BE2C (cell line): ENCODE measurements at regions not wholly inside any gene's neighbourhood (a gene's known extent, or its start where the extent isn't known, plus 50 kb on each side); places are given as distances from the start of the nearest gene placed in this dataset.

Experiments used
- DNase-seq: peaks from one replicate; pipeline ENCODE4 v3.0.0-alpha.2; 2020
- H3K27me3 ChIP-seq: fragments of 250-450 bp; sonication (Bioruptor Pico); 2 replicates; pipeline ENCODE4 v1.5.1; 2020; ENCODE audit warnings: mild to moderate bottlenecking
- H3K36me3 ChIP-seq: fragments of 250-450 bp; sonication (Bioruptor Pico); 2 replicates; pipeline ENCODE4 v1.5.1; 2020; ENCODE audit warnings: mild to moderate bottlenecking
- H3K4me1 ChIP-seq: fragments of 250-450 bp; sonication (Bioruptor Pico); 2 replicates; pipeline ENCODE4 v1.5.1; 2020
- H3K4me3 ChIP-seq: 2 replicates; pipeline ENCODE4 v1.5.1; 2011; ENCODE audit warnings: low read depth, low read length
- H3K9me3 ChIP-seq: fragments of 250-450 bp; sonication (Bioruptor Pico); 2 replicates; pipeline ENCODE4 v1.5.1; 2020
- TF ChIP-seq, protein P1 (sequence below): IDR thresholded peaks from 2 replicates; pipeline ENCODE4 v1.5.1; 2012; ENCODE audit warnings: mild to moderate bottlenecking, low read depth, low read length

DNA sequence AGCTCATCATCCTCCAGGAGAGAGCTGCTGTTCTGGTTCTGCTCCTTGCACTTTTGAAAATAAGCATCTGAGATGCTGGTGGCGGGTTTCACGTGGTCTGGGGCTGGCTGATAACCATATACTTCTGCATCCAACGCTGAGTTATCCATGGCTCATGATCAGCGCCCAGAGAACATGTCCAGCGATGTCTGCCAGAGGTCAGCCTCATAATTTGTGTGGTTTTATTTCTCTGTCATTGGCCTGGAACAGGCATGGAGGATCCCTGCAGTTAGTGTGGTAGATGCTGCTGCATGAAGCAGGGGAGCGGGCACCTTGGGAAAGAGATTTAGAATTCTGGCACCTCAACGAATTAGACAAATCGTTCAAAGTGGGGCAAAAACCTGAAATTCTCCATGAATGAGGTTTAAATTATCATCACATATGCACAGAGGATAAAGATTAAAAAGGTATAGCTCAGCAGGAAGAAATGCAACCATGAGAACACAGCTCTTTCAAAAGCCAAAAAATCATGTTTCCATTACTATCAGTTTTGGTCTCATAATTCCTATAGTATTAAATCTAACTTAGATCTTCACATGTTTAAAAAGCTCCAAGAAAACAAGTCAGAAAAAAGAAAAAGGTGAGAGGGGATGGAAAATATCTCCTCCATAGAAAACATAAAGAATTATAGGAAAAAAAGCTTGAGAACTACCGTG lies 157.2 kb downstream of the SOD2 start:
- no peak overlapping the region for H3K4me3 ChIP-seq
- no peaks in the 10 kb centered on the region for H3K9me3 ChIP-seq
- H3K27me3 ChIP-seq = no peaks in the 10 kb centered on the region
- H3K36me3 ChIP-seq = no peaks in the 10 kb centered on the region
- DNase-seq = no peak
- no peaks in the 10 kb centered on the region for H3K4me1 ChIP-seq
- TF ChIP-seq, protein P1, sequence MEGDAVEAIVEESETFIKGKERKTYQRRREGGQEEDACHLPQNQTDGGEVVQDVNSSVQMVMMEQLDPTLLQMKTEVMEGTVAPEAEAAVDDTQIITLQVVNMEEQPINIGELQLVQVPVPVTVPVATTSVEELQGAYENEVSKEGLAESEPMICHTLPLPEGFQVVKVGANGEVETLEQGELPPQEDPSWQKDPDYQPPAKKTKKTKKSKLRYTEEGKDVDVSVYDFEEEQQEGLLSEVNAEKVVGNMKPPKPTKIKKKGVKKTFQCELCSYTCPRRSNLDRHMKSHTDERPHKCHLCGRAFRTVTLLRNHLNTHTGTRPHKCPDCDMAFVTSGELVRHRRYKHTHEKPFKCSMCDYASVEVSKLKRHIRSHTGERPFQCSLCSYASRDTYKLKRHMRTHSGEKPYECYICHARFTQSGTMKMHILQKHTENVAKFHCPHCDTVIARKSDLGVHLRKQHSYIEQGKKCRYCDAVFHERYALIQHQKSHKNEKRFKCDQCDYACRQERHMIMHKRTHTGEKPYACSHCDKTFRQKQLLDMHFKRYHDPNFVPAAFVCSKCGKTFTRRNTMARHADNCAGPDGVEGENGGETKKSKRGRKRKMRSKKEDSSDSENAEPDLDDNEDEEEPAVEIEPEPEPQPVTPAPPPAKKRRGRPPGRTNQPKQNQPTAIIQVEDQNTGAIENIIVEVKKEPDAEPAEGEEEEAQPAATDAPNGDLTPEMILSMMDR = no peak

DNA sequence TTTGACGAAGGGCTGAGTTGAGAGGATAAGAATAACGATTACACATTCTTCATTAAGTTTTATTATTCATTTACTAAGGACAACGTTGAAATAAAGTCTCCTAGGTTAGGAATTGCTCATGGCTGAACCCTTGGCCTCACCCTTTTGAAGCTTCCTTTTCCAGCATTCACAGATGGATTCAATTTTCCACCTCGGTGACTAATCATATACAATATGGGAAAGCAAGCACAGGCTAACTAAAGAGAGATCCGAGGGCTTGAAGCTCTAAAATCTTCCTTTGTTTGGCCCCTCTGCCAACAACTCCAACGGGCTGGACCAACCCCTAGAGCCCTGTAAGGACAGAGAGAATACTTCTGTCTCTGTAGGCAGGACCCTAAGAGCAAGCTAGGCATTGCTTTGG lies 159.5 kb downstream of the SOD2 start:
- no peaks in the 10 kb centered on the region for H3K36me3 ChIP-seq
- TF ChIP-seq, protein P1 = no peak
- H3K4me1 ChIP-seq = no peaks in the 10 kb centered on the region
- no peak for DNase-seq
- H3K9me3 ChIP-seq = no peaks in the 10 kb centered on the region
- H3K27me3 ChIP-seq = no peaks in the 10 kb centered on the region
- no peak overlapping the region for H3K4me3 ChIP-seq

DNA sequence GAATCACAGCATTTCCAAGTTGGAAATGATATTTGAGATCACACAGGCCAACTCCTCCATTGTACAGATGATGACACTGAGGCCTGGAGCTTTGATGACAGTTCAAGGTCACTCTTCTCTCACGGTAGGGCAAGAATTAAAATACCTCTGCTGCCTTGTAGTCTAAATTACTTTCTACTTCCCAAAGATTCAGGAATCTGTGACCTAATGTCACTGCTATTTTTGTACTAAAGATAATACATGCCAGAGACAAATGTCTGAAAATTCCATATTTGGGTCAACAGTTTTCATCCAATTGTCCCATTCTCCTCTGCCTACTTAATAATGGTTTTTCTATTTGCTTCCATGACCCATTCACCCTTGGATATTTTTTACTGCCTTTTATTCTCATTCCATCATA lies 160.0 kb downstream of the SOD2 start:
- no peaks in the 10 kb centered on the region for H3K36me3 ChIP-seq
- no peak for DNase-seq
- TF ChIP-seq, protein P1 = no peak
- H3K9me3 ChIP-seq = no peaks in the 10 kb centered on the region
- H3K27me3 ChIP-seq = no peaks in the 10 kb centered on the region
- no peak overlapping the region for H3K4me3 ChIP-seq
- H3K4me1 ChIP-seq = no peaks in the 10 kb centered on the region

DNA sequence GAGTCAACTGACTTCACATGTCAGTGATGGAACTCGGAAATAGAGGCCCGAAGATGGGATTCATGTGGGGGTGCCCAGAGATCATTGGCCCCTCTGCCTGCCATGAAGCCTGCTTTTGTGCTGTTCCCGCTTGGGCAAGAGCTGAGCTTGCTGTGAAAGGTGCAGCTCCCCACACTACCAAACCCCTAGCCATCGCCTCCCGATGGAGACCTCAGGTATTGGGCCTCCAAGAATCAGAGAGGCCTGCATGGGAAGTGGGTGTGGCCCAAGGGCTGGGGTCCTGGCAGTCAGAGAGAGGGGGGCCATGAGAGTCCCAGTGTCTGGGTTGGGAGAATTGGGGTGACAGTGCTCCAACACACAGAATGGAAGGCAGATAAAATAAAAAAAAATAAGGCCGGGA lies 160.9 kb downstream of the SOD2 start:
- TF ChIP-seq, protein P1 = no peak
- no peaks in the 10 kb centered on the region for H3K4me1 ChIP-seq
- DNase-seq = no peak
- H3K36me3 ChIP-seq = no peaks in the 10 kb centered on the region
- no peak overlapping the region for H3K4me3 ChIP-seq
- no peaks in the 10 kb centered on the region for H3K9me3 ChIP-seq
- no peaks in the 10 kb centered on the region for H3K27me3 ChIP-seq

DNA sequence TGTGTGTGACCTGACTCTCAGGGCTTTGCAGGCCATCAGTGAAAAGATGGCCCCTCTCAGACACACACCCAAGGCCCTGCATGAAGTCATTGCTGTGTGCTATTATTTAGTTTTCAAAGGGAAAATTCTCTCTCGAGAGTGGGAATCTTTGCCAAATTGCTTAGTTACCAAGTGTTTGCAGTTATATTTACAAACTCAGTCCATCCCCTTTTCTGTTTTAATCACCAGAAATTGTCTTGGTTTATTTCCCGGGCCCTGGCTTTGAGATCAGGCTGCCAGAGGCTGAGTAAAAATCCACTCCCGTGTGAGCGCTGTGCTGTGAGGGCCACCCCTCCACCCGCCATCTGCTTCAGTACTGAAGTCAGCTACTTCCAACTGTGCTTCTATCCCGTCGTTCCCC lies 163.1 kb downstream of the SOD2 start:
- Histone ChIP-seq H3K4me3 (no peak overlapping the region), H3K36me3 (no peaks in the 10 kb centered on the region), H3K9me3 (no peaks in the 10 kb centered on the region), H3K27me3 (no peaks in the 10 kb centered on the region), H3K4me1 (no peaks in the 10 kb centered on the region)
- no peak for DNase-seq
- TF ChIP-seq, protein P1 = no peak

DNA sequence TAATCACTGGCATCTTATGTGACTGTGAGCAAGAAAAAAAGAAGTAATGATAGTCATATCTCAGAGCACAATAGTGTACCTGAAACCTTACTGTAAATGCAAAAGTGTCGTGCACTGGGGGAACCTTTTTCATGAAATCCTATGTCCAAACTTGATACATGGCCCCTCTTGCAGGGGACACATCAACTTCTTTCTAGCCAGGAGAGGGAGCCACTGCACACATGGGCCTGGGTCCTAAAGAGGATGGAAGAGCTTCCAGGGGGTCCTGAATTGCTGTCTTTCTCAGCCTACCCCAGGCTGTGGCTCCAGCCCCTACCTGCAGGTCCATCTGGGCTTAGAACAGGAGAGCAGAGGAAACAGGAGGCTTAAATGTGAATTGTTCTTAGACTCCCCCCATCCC lies 165.7 kb downstream of the SOD2 start:
- no peaks in the 10 kb centered on the region for H3K9me3 ChIP-seq
- no peaks in the 10 kb centered on the region for H3K27me3 ChIP-seq

More for the DNA sequence above, 165.7 kb downstream of the SOD2 start:
- Histone ChIP-seq H3K36me3 (no peaks in the 10 kb centered on the region), H3K4me1 (no peaks in the 10 kb centered on the region), H3K4me3 (no peak overlapping the region)
- TF ChIP-seq, protein P1 = no peak
- DNase-seq = no peak
